CD1c-positive myeloid dendritic cell (primary cell): ENCODE measurements at regions not wholly inside any gene's neighbourhood (a gene's known extent, or its start where the extent isn't known, plus 50 kb on each side); places are given as distances from the start of the nearest gene placed in this dataset.

ENCODE experiments used
- DNase-seq: peaks from one replicate; pipeline ENCODE4 v3.0.0-alpha.2; 2016; ENCODE audit errors: extremely low spot score

- no peak for DNase-seq
Observed at GRCh38 chr6:26197933-26198721, 110.9 kb downstream of the HFE start.

GRCh38 chr6:26198722-26199056, 111.5 kb downstream of the HFE start:
- DNase-seq = peak; percentile 75

GRCh38 chr6:26199057-26199772, 112.0 kb downstream of the HFE start:
- peak; percentile 96 for DNase-seq

GRCh38 chr6:26199773-26200764, 112.8 kb downstream of the HFE start:
- peak; percentile 27 for DNase-seq

- no peak for DNase-seq
Observed at GRCh38 chr6:26200918-26201721, 113.9 kb downstream of the HFE start.

GRCh38 chr6:26202201-26202611, 115.0 kb downstream of the HFE start:
- no peak for DNase-seq

GRCh38 chr6:26202811-26203583, 115.8 kb downstream of the HFE start:
- DNase-seq = no peak

GRCh38 chr6:26204332-26205160, 117.3 kb downstream of the HFE start:
- peak; percentile 97 for DNase-seq

- DNase-seq = peak; percentile 91
Observed at GRCh38 chr6:26205161-26205624, 118.0 kb downstream of the HFE start.

- peak; percentile 85 for DNase-seq
Observed at GRCh38 chr6:26205625-26206574, 118.7 kb downstream of the HFE start.

- DNase-seq = no peak
Observed at GRCh38 chr6:26206868-26207801, 119.9 kb downstream of the HFE start.

GRCh38 chr6:26211963-26212362, 124.7 kb downstream of the HFE start:
- DNase-seq = peak; percentile 36

GRCh38 chr6:26213334-26214075, 126.3 kb downstream of the HFE start:
- DNase-seq = no peak

GRCh38 chr6:26214803-26215584, 127.8 kb downstream of the HFE start:
- DNase-seq = no peak

- DNase-seq = peak; percentile 14
Observed at GRCh38 chr6:26215585-26216358, 128.5 kb downstream of the HFE start.
